ENCODE measurements at regions not wholly inside any gene's neighbourhood (a gene's known extent, or its start where the extent isn't known, plus 50 kb on each side); places are given as distances from the start of the nearest gene placed in this dataset.
A peak's percentile ranks its signal among the peaks of the same experiment; 100 is the strongest.

DNA sequence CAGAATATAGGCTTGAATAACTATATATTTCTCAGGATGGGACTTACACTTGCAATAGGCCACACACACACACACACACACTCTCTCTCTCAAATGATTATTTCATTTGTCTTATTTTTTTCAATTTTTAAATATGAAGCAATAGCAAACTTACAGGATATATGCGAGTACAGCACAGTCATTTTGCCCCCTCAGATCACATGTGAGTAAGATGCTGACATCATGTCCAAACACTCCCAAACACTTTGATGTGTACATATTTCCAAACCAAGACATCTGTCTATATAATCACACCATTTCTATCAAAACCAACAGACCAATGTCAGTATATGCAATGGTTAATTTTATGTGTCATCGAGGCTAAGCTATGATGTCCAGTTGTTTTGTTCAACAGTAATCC lies 1535.9 kb upstream of the FLRT2 start:
- TF ChIP-seq POLR2A (IDR thresholded peaks at IDR 0.05) (no peak), CTCF (IDR thresholded peaks at IDR 0.05) (no peak)
- no peak overlapping the region for H3K27ac ChIP-seq
- no peak overlapping the region for H3K4me3 ChIP-seq (replicated peaks in 1 of 3)
- no peaks in the 10 kb centered on the region for H3K9me3 ChIP-seq
- intact Hi-C loops (cut with DNase I) = no loop called here
- WGBS, 2 donors = 92 to 97% methylated on average over 2 of the region's 2 CpGs
- no peaks in the 10 kb centered on the region for H3K27me3 ChIP-seq
- DNase-seq = no peak
- peaks cover 0 to 6% of the 10 kb centered on the region in 2 donors for H3K4me1 ChIP-seq
- H3K36me3 ChIP-seq = no peaks in the 10 kb centered on the region

- no peaks in the 10 kb centered on the region for H3K4me1 ChIP-seq
- H3K27ac ChIP-seq = no peak overlapping the region
- DNase-seq = no peak
- H3K36me3 ChIP-seq = no peaks in the 10 kb centered on the region
- intact Hi-C loops (cut with DNase I) = no loop called here
- no peaks in the 10 kb centered on the region for H3K27me3 ChIP-seq
- no peak overlapping the region for H3K4me3 ChIP-seq (replicated peaks in 1 of 3)
- 56 to 64% methylated on average over 3 of the region's 3 CpGs for WGBS, 2 donors
- H3K9me3 ChIP-seq = no peaks in the 10 kb centered on the region
- TF ChIP-seq CTCF (IDR thresholded peaks at IDR 0.05) = no peak
- no peak for TF ChIP-seq POLR2A (IDR thresholded peaks at IDR 0.05)
Observed at GRCh38 chr14:84001023-84001422, 1528.9 kb upstream of the FLRT2 start.

DNA sequence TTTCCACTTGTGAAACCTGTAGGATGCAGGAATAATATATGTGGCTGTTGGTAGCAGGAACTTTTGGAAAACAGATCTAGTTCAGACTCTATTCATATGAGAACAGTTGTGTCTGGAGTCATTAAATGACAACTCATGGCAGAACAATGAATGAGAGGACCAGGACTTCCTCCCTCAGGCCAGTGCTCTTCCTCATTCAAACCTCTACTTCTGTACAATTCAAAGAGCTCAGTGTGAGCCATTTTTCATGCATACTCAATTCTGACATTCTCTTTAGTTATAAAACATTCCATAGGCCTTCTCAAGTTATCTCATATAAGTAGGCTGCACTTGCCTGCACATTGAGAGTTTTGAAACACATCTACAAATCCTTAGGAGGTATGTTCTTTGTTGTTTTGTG lies 1526.6 kb upstream of the FLRT2 start:
- intact Hi-C loops (cut with DNase I) = no loop called here
- no peaks in the 10 kb centered on the region for H3K9me3 ChIP-seq
- no peaks in the 10 kb centered on the region for H3K27me3 ChIP-seq
- no peak for DNase-seq
- no peak overlapping the region for H3K27ac ChIP-seq
- no peaks in the 10 kb centered on the region for H3K36me3 ChIP-seq
- no peak for TF ChIP-seq CTCF (IDR thresholded peaks at IDR 0.05)
- TF ChIP-seq POLR2A (IDR thresholded peaks at IDR 0.05) = no peak
- peaks cover 5 to 12% of the 10 kb centered on the region in 2 donors for H3K4me1 ChIP-seq
- H3K4me3 ChIP-seq (replicated peaks in 1 of 3) = no peak overlapping the region

DNA sequence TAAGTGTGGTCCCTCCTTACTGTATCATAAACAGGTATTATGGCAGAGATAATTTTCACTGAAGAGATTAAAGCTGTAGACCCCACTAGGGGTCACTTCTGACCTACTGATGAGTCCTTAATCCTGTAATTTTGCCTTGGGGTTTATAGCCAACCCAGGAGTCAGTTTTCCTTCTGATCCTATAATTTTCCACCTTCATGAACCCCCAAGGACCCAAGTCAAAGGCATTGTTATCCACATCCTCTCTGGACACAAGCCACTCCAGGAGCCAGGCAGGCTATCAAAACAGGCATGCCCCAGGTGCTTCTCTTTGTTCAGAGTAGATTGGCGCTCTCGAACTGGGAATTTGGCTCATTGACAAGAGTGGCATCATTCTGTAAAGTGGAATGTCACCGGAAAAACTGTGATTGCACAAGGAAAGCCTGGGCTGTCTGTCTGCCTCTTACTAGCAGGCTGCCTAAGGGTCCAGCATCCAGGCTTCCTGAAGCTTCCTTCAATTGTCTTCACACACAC lies 1523.2 kb upstream of the FLRT2 start:
- Histone ChIP-seq H3K4me3 (replicated peaks in 1 of 3) (no peak overlapping the region), H3K4me1 (peaks cover 5 to 12% of the 10 kb centered on the region in 2 donors), H3K36me3 (no peaks in the 10 kb centered on the region), H3K27me3 (no peaks in the 10 kb centered on the region), H3K9me3 (no peaks in the 10 kb centered on the region), H3K27ac (no peak overlapping the region)
- DNase-seq = peak; percentile 63 to 68
- TF ChIP-seq CTCF (IDR thresholded peaks at IDR 0.05) = peak in 1 of 6 experiments; percentile 25
- TF ChIP-seq POLR2A (IDR thresholded peaks at IDR 0.05) = no peak
- 20 to 28% methylated on average over 3 of the region's 3 CpGs for WGBS, 2 donors
- intact Hi-C loops (cut with DNase I) = no loop called here

GRCh38 chr14:84013424-84013823 lies 1516.5 kb upstream of the FLRT2 start:
- Histone ChIP-seq H3K4me1 (no peaks in the 10 kb centered on the region), H3K9me3 (no peaks in the 10 kb centered on the region), H3K36me3 (no peaks in the 10 kb centered on the region), H3K4me3 (replicated peaks in 1 of 3) (no peak overlapping the region), H3K27ac (no peak overlapping the region), H3K27me3 (no peaks in the 10 kb centered on the region)
- intact Hi-C loops (cut with DNase I) = no loop called here
- no peak for DNase-seq
- 77 to 84% methylated on average over 1 of the region's 1 CpG for WGBS, 2 donors
- TF ChIP-seq CTCF (IDR thresholded peaks at IDR 0.05) = no peak
- TF ChIP-seq POLR2A (IDR thresholded peaks at IDR 0.05) = no peak
